Psoas muscle (tissue), 7 donors: ENCODE measurements at regions not wholly inside any gene's neighbourhood (a gene's known extent, or its start where the extent isn't known, plus 50 kb on each side); places are given as distances from the start of the nearest gene placed in this dataset.

ENCODE experiments used
- ATAC-seq, 4 donors: fragments of 200-7000 bp; cut with Tn5 transposase; one replicate each; pipeline ENCODE4 v1.9.1; 2020; ENCODE audit warnings: moderate library complexity in 3 of 4, mild to moderate bottlenecking in 2 of 4
- DNase-seq, 2 donors: peaks; one replicate each; pipeline ENCODE4 v3.0.0-alpha.2; 2020
- H3K27ac ChIP-seq: fragments of 200-600 bp; one replicate; pipeline ENCODE4 v1.8.0; 2022
- H3K27me3 ChIP-seq, 3 donors: fragments of 200-600 bp in 1 of 3; one replicate each; pipeline versions ENCODE4 v1.6.1 to v1.8.0; 2013 to 2022; ENCODE audit warnings: low read length in 2 of 3, mild to moderate bottlenecking in 2 of 3, moderate library complexity in 1 of 3; ENCODE audit not compliant: insufficient read depth in 3 of 3
- H3K36me3 ChIP-seq, 2 donors: fragments of 200-600 bp in 1 of 2; one replicate each; pipeline versions ENCODE4 v1.6.1 to v1.8.0; 2013 to 2022; ENCODE audit warnings: low read depth in 1 of 2, mild to moderate bottlenecking in 1 of 2, moderate library complexity in 1 of 2; ENCODE audit not compliant: insufficient read depth in 1 of 2
- H3K4me1 ChIP-seq: fragments of 200-600 bp; one replicate; pipeline ENCODE4 v1.8.0; 2022
- H3K4me3 ChIP-seq: fragments of 200-600 bp; one replicate; pipeline ENCODE4 v1.8.0; 2022; ENCODE audit warnings: mild to moderate bottlenecking
- H3K9me3 ChIP-seq: fragments of 200-600 bp; one replicate; pipeline ENCODE4 v1.8.0; 2022
- CTCF ChIP-seq: fragments of 200-600 bp; IDR thresholded peaks from one replicate; pipeline ENCODE4 v1.8.0; 2022; ENCODE audit warnings: antibody characterized with exemption
- WGBS, 3 donors: extraction: QIAGEN DNeasy Blood & Tissue Kit; methylation state at CpG; one replicate each; pipeline versions ENCODE4 v1.1.6 to v1.1.7; 2013; 5-methylcytosine and 5-hydroxymethylcytosine counted together
- intact Hi-C, 2 donors: fragments of 100-400 bp; cut with DNase I; formaldehyde crosslinking; loops; one replicate each; pipeline versions ENCODE4 v1.11.0 to v1.14.2; 2022
- donor health status: healthy with polysubstance abuse.
- donor health status: DM: no; HTN: no; CAD: no; lungs with moderate emphysema.
- donor health status: Bipolar disorder and iron deficiency.
- donor health status: healthy.
- donor health status: DM: yes; HTN: yes; CAD: no.
- donor health status: DM: no; HTN: no; CAD: no.
- donor health status: DM: yes; HTN: yes; CAD: no.

GRCh38 chr1:10909697-10910680 lies 102.5 kb upstream of the TARDBP start:
- ATAC-seq (peak; percentile 67 to 90 (median 84)), DNase-seq (peak; percentile 41 to 80)
- H3K4me3 ChIP-seq = no peak overlapping the region
- no peaks in the 10 kb centered on the region for H3K27me3 ChIP-seq
- peak; percentile 51 for TF ChIP-seq CTCF
- H3K9me3 ChIP-seq = no peaks in the 10 kb centered on the region
- no peaks in the 10 kb centered on the region for H3K4me1 ChIP-seq
- H3K36me3 ChIP-seq = no peaks in the 10 kb centered on the region
- intact Hi-C loops = no loop called here
- H3K27ac ChIP-seq = no peak overlapping the region
- WGBS, 3 donors = 44 to 49% (median 45%) methylated on average over 19 to 22 of the region's 22 CpGs

GRCh38 chr1:10910681-10911489 lies 101.6 kb upstream of the TARDBP start:
- Histone ChIP-seq H3K4me3 (no peak overlapping the region), H3K27me3 (no peaks in the 10 kb centered on the region), H3K4me1 (no peaks in the 10 kb centered on the region), H3K9me3 (no peaks in the 10 kb centered on the region), H3K36me3 (no peaks in the 10 kb centered on the region), H3K27ac (no peak overlapping the region)
- no peak for TF ChIP-seq CTCF
- DNase-seq (no peak), ATAC-seq (peak in 1 of 4 donors; percentile 4)
- 86 to 92% (median 88%) methylated on average over 13 of the region's 13 CpGs for WGBS, 3 donors
- intact Hi-C loops = no loop called here

- intact Hi-C loops = no loop called here
- no peak for DNase-seq
- ATAC-seq = no peak
- H3K27me3 ChIP-seq = no peaks in the 10 kb centered on the region
- 86 to 90% (median 90%) methylated on average over 11 of the region's 11 CpGs for WGBS, 3 donors
- H3K4me3 ChIP-seq = no peak overlapping the region
- TF ChIP-seq CTCF = no peak
- no peaks in the 10 kb centered on the region for H3K9me3 ChIP-seq
- H3K27ac ChIP-seq = no peak overlapping the region
- no peaks in the 10 kb centered on the region for H3K4me1 ChIP-seq
- no peaks in the 10 kb centered on the region for H3K36me3 ChIP-seq
Observed at GRCh38 chr1:10911490-10912166, 100.8 kb upstream of the TARDBP start.

- intact Hi-C loops = no loop called here
- TF ChIP-seq CTCF = no peak
- H3K27ac ChIP-seq = no peak overlapping the region
- H3K27me3 ChIP-seq = no peaks in the 10 kb centered on the region
- ATAC-seq = no peak
- H3K4me1 ChIP-seq = no peaks in the 10 kb centered on the region
- no peaks in the 10 kb centered on the region for H3K9me3 ChIP-seq
- peak in 1 of 2 donors; percentile 34 for DNase-seq
- no peak overlapping the region for H3K4me3 ChIP-seq
- no peaks in the 10 kb centered on the region for H3K36me3 ChIP-seq
- 89 to 92% (median 90%) methylated on average over 17 of the region's 17 CpGs for WGBS, 3 donors
Observed at GRCh38 chr1:10912441-10912840, 100.0 kb upstream of the TARDBP start.
